NCI-H1694 (cell line): ENCODE measurements at regions not wholly inside any gene's neighbourhood (a gene's known extent, or its start where the extent isn't known, plus 50 kb on each side); places are given as distances from the start of the nearest gene placed in this dataset.
A peak's percentile ranks its signal among the peaks of the same experiment; 100 is the strongest.

Experiments
- DNase-seq: peaks from one replicate; lab custom pipeline; 2025; lab: John Stamatoyannopoulos, UW

- no peak for DNase-seq
Observed at GRCh38 chr11:19560156-19560555, 152.5 kb upstream of the NAV2 start.

GRCh38 chr11:19559746-19560145 is 152.9 kb upstream of the NAV2 start:
- DNase-seq = no peak

- no peak for DNase-seq
Observed at GRCh38 chr11:19558189-19558986, 154.2 kb upstream of the NAV2 start.

GRCh38 chr11:19557720-19558140 is 154.9 kb upstream of the NAV2 start:
- peak; percentile 66 for DNase-seq

- no peak for DNase-seq
Observed at GRCh38 chr11:19557185-19557584, 155.5 kb upstream of the NAV2 start.

- DNase-seq = no peak
Observed at GRCh38 chr11:19555266-19555665, 157.4 kb upstream of the NAV2 start.

GRCh38 chr11:19553683-19554333 is 158.8 kb upstream of the NAV2 start:
- peak; percentile 88 for DNase-seq

GRCh38 chr11:19552656-19553260 is 159.9 kb upstream of the NAV2 start:
- no peak for DNase-seq

- peak; percentile 84 for DNase-seq
Observed at GRCh38 chr11:19552161-19552560, 160.5 kb upstream of the NAV2 start.

GRCh38 chr11:19551457-19551856 is 161.2 kb upstream of the NAV2 start:
- DNase-seq = no peak

- no peak for DNase-seq
Observed at GRCh38 chr11:19547044-19547443, 165.6 kb upstream of the NAV2 start.

GRCh38 chr11:19546325-19546724 is 166.3 kb upstream of the NAV2 start:
- DNase-seq = no peak

- DNase-seq = no peak
Observed at GRCh38 chr11:19541521-19542049, 171.1 kb upstream of the NAV2 start.

GRCh38 chr11:19539861-19540260 is 172.8 kb upstream of the NAV2 start:
- DNase-seq = no peak

- no peak for DNase-seq
Observed at GRCh38 chr11:19537803-19538453, 174.7 kb upstream of the NAV2 start.

- DNase-seq = no peak
Observed at GRCh38 chr11:19536131-19536530, 176.5 kb upstream of the NAV2 start.

GRCh38 chr11:19530505-19530904 is 182.1 kb upstream of the NAV2 start:
- no peak for DNase-seq

- DNase-seq = no peak
Observed at GRCh38 chr11:19526119-19526518, 186.5 kb upstream of the NAV2 start.

GRCh38 chr11:19525714-19526113 is 186.9 kb upstream of the NAV2 start:
- no peak for DNase-seq

GRCh38 chr11:19525276-19525675 is 187.4 kb upstream of the NAV2 start:
- no peak for DNase-seq

- DNase-seq = peak; percentile 90
Observed at GRCh38 chr11:19524171-19524671, 188.4 kb upstream of the NAV2 start.

GRCh38 chr11:19520681-19521080 is 192.0 kb upstream of the NAV2 start:
- DNase-seq = no peak
